Stimulated activated naive CD8-positive, alpha-beta T cell treated with anti-CD3 and anti-CD28 coated beads, Interleukin-15, Interleukin-2, amounts not matched to agents 100 U/mL and 50 U/mL, for 24 hours (primary cell): ENCODE measurements at regions not wholly inside any gene's neighbourhood (a gene's known extent, or its start where the extent isn't known, plus 50 kb on each side); places are given as distances from the start of the nearest gene placed in this dataset.
"Not testable (repeated sequence)": the region's sequence is repeated elsewhere in the genome, so short reads cannot be mapped to it uniquely, and the experiment has no call there.

Experiments used
- ATAC-seq: fragments of 150-1000 bp; cut with Tn5 transposase; one replicate; pipeline ENCODE4 v1.10.0; 2021
- DNase-seq: peaks from one replicate; pipeline ENCODE4 v3.0.0; 2021

DNA sequence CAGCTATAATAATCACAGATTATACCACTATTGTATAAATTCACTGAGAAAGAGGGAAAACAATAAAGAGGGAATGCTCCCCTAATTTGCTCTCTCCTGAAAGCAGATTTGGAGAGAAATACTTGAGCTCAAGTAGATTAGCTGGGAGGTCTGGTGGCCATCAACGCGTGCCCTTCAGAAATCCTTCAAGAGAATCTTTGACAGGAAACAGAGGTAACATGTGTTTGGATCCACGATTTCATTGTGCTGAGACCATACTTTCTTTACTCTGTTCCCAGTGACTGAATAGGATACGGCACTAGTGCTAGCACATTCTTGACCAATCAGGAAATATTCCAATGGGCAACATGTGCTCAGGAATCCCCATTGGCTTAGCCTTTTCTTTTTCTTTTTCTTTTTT, 1395.3 kb downstream of the RAPGEF2 start:
- ATAC-seq (no peak), DNase-seq (no peak)

DNA sequence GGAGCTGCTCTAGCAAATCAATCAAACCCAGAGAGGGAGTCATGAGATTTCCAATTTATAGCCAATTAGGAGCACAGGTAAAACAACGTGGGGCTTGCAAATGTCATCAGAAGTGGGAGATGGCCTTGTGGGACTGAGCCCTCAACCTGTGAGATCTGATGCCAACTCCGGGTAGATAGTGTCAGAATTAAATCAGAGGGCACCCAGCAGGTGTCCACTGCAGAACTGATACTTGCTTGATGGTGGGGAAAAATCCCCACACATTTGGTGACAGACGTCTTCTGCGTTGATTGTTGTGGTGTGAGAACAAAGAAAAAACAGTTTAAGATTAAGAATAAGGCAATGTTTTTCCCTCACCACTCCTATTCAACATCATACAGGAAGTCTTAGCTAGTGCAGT, 1402.8 kb downstream of the RAPGEF2 start:
- ATAC-seq: no peak
- DNase-seq: no peak

DNA sequence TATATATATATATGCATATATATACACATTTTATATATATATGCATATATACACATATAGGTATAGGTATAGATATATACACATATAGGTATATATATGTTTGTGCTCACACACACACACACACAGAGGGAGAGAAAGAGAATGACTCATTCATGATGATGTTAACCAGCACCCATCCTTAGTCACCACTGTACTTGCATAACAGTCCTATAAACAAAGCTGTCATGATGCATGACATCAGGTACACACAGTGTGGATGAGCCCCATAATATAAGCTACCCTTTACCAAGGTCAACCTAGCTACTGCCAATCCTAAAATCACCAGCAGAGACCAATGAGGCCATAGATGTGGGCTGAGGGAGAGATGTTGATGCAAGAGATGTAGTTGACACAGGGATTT, 1408.0 kb downstream of the RAPGEF2 start:
- DNase-seq (no peak), ATAC-seq (no peak)

DNA sequence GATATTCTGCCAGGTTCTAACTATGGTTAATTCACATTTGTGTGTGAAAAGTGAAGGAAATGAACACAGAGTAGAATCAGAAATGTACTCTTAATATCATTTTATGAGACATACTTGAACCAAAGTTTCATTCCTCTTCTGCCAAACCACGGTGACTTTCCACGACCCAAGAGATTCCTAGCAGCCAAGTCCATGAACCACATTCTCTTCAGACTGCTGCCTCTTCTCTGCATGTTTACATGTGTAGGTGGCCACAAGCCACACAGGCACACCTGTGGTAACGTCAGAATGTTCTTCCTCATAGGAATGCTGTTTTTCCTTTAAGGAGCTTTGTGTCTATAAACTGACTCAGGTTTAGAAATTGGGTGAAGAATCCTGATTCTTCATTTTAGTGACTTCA, 1411.2 kb downstream of the RAPGEF2 start:
- ATAC-seq (no peak), DNase-seq (no peak)

DNA sequence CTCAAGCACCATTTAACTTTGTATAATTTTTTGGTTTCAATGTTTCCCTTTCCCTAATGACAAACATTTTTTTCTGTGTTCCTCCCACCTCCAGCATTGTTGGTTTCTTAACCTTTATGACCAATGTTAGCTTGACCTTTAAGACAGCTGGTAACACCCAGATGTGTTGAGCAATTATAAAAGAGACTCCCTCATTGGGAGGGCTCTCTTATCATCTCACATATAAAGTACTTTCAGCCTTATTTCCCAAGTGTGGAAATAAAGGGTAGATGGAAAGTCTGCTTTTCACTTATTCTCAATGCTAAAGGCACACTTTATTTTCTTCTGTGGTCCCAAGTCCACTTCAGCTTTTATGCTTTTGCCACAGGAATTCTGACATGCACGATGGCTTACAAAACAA, 1420.4 kb downstream of the RAPGEF2 start:
- no peak for DNase-seq

DNA sequence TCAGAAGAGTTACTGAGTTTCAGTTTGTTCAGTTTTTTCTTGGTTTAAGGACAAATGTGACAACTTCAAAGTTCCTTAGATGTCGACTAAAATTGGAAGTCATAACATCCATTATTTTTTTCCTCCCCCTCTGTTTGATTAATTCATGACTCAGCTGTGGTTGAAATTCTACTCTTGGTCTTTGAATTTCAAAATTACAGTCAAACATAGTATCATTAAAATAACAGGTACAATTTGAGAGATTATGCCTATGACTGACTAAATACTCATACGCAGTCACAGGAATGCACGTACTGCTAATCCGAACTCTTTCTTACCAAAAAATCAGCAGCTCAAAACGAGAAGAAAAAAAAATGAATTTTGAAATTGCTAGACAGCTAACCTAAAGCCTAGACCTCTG, 1434.8 kb downstream of the RAPGEF2 start:
- no peak for ATAC-seq
- no peak for DNase-seq

More for the DNA sequence above, 1420.4 kb downstream of the RAPGEF2 start:
- ATAC-seq: no peak

DNA sequence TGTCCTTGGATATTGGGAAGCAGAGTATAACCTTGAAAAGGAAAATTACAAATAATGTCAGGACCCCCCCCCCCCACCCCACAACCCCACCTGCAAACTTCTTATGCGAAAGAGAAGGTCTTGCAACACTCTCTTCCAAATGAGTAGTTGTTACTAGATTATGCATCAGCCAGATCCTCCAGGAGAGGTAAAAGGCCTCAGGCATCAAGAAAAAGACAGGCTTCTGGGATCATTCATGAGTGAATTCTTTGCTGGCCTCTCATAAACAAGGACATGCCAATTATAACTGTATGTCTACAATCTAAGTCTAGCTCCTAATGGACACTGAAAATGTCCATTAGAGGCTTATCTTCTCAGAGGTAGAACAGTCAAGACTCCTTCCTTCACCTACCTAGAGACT, 1443.3 kb downstream of the RAPGEF2 start:
- no peak for ATAC-seq
- DNase-seq: no peak

DNA sequence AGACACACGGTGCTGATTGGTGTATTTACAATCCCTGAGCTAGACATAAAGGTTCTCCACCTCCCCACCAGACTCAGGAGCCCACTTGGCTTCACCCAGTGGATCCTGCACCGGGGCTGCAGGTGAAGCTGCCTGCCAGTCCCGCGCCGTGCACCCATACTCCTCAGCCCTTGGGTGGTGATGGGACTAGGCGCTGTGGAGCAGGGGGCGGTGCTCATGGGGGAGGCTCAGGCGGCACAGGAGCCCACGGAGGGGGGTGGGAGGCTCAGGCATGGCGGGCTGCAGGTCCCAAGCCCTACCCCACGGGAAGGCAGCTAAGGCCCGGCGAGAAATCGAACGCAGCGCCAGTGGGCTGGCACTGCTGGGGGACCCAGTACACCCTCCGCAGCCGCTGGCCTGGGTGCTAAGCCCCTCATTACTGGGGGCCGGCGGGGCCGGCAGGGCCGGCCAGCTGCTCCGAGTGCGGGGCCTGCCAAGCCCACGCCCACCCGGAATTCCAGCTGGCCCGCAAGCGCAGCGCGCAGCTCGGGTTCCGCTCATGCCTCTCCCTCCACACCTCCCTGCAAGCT, 1447.2 kb downstream of the RAPGEF2 start:
- not testable (repeated sequence) for DNase-seq, ATAC-seq

DNA sequence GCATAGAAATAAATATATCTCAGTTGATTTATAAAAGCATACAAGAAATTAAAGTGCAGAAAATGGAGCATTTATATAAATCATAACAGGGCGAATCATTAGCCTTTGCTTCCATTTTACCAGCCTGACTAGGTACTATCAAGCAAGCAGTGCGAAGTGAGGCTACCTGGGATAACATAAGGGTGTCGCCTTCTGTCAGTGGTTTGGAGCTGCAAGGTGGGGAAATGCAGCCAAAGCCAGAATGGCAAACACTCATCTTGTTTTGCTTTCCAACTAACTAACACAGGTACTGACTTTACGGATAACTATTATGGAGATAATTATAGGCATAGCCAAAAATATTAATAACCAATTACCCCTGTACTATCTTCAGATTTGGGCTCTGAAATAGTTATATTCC, 1459.8 kb downstream of the RAPGEF2 start:
- no peak for ATAC-seq
- DNase-seq: no peak

DNA sequence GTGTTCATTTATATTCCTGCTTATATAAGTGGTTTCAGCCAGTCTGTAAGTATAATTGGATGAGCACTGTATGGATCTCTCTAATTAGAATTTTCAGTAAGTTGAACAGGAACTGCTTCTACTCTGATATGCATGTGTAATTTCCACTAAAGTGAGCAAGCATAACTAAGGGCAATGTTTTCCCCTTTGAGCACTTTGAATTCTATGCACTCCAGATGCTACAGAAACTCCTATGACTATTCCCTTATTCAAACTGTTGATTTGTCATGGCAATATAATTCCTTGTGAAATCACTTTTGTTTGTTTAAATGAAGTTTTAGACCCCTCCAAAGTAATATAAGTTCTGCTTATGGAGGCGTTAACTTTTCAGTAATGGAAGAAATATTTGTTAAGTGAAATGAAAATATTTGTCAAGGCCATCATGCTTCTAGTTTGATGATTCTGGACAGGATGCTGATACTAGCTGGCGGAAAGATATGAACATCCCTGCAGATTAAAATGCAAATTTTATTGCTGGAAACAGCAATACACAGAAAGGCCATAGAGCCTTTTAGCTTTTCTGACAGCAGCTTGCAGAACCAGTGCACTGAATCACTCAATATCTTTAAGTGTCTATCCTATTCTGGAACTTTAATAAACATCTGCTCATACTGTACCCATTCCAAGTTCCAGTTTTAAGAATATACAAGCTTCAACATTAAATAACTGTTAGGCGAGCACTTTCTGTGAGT, 1460.8 kb downstream of the RAPGEF2 start:
- ATAC-seq: no peak
- DNase-seq: no peak

DNA sequence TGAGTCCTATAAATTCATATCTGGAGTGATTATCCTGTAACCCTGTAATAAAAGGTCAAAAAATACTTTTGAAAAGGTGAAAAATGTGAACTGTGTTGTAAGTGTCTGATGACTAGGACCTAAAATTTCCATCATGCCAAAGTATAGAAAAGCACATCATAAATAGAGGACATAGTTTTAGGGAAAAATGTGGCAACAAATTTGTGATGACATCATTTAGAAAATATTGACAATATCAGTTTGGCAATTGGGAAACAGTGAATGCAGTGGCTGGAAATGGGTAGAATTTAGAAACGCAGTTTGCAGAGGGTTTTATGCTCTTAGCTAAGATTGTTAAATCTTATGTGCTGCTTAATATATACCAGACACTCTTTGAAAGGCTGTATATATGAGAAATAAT, 1464.8 kb downstream of the RAPGEF2 start:
- no peak for DNase-seq
- ATAC-seq: no peak

DNA sequence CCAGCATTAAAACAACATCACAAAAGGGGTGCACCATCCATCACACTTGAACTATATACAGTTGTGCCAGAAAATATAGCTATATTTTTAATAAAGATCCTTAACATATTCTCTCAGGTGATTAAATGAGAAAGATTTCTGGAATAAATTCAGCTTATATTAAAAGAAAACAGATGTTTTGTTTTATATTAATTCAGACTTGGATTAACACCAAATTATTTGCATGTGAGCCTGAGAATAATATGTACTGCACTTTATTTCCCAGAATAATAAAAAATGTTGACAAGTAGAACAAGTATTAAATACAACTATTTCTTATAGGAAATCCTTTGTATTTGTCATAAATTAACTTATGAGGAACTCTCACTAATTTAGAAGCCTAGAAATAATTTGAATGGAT, 1467.4 kb downstream of the RAPGEF2 start:
- ATAC-seq: no peak
- DNase-seq: no peak

DNA sequence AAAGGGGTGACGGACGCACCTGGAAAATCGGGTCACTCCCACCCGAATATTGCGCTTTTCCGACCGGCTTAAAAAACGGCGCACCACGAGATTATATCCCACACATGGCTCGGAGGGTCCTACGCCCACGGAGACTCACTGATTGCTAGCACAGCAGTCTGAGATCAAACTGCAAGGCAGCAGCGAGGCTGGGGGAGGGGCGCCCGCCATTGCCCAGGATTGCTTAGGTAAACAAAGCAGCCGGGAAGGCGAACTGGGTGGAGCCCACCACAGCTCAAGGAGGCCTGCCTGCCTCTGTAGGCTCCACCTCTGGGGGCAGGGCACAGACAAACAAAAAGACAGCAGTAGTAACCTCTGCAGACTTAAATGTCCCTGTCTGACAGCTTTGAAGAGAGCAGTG, 1471.4 kb downstream of the RAPGEF2 start:
- ATAC-seq, DNase-seq: not testable (repeated sequence)

DNA sequence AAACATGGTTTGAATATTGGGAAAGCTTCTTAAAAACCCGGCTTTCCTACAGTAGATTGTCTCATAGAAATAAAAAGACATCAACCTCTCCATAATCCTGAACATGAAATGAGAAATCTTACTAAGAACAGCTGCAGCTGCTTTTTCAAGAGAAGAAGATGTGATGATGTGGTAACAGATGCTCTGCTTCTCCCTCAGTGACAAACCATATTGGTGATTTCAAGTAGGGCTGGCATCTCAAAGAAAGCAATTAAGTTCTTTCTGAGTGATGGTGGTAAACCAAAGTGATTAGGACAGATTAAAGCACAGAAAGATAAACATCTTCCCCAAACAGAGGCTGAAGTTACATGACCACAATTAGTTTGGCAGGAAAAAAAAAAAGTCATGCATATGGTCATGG, 1477.7 kb downstream of the RAPGEF2 start:
- no peak for DNase-seq
- no peak for ATAC-seq

DNA sequence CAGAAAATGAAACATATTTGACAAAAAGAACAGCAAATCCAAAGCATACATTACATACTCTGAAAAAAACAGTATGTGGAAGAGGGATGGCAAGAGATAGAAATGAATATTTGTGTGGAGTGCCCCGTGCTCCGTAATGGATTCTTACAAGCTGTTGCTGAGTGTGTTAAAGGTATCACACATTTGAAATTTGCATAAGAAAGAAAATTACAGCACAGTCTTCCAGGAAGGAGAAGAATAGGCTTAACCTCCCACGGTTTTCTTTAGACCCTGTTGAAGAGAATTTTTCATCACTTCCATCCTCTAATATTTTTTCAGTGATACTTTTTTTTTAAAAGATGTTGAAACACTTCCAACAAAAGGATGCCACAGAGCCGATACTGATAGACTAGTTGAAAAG, 1489.4 kb downstream of the RAPGEF2 start:
- no peak for ATAC-seq
- no peak for DNase-seq

DNA sequence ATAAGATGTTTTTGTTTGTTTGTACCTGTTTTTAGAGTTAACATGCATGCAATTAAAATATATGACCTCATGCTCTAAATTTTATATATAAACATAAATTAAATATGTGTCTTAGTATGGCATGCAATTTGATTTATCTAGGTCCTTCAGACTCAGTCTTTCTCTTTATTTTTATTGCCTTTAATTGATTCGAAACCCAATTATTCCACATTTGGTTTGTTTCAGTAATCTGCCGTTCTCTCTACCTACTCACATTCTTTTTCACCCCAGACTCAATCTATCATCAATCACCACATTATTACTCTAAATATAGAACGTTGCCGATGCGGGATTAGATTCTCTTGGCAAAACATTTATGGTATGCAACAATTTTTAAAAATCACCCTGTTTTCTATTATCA, 1492.8 kb downstream of the RAPGEF2 start:
- no peak for DNase-seq
- no peak for ATAC-seq

DNA sequence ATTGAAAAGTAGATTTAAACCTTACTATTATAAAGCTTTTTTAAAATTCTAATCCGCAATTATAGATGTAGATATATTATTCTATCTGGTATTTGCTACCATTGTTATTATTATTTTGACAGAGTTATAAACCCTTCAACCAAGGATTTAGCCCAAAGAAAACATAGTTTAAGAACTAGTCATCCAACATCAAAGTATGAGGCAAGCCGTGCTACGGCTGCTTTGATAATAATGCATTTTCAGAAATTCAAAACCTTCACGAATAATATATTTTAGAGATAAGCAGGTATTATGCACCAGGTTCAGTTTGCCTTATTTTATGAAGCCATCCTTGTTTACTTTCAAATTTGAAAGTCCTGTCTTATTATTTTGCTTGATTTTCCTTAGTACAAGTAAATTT, 1501.7 kb downstream of the RAPGEF2 start:
- DNase-seq (no peak), ATAC-seq (no peak)

DNA sequence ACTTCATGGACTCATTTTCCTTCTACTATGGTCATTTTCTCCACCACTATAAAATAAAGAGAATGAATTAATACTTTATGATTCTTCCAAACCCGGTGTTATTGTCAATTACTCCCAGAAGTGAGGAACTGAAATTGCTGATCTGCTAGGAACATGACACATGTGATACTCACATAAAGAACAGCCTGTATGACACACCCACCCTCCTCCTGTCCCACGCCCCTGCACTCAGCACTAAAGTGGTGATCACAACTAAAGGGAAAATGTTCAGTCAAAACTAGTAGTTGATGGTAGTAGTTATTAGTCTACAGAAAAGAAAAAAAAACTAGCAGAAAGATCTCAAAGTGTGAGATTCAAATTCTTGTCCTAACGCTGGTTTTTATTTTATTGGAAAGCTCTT, 1508.3 kb downstream of the RAPGEF2 start:
- ATAC-seq: no peak
- DNase-seq: no peak

DNA sequence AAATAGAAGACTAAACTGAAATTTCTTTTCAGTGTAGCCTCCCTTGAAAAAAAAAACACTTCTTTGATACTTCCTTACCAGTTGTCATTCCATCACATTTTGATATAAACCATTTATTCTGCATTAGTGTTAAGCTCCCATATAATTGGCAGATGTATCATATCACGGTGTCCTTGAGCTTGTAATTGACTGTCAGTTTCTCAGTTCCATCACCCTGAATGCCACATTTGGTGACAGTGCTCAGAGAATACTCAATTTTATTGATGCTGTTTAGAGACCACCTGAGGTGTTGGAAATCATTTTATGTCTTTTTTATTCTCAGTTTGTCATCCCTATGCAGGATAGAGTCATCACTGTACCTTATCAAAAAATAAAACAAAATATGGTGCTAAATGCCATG, 1528.2 kb downstream of the RAPGEF2 start:
- no peak for DNase-seq
- ATAC-seq: no peak

DNA sequence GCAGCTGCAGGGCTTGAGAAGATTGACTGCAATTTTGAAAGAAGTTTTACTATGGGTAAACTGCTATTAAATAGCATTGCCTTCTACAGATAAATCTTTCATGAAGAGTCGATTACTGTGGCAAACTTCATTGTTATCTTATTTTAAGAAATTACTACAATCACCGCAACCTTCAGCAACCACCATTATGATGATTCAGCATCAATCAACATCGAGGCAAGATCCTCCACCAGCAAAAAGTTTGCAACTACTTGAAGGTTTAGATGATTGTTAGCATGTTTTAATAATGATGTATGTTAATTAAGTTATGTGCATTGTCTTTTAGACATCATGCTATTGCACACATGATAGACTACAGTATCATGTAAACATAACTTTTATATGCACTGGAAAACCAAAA, 1511.0 kb downstream of the FSTL5 start:
- ATAC-seq: no peak

DNA sequence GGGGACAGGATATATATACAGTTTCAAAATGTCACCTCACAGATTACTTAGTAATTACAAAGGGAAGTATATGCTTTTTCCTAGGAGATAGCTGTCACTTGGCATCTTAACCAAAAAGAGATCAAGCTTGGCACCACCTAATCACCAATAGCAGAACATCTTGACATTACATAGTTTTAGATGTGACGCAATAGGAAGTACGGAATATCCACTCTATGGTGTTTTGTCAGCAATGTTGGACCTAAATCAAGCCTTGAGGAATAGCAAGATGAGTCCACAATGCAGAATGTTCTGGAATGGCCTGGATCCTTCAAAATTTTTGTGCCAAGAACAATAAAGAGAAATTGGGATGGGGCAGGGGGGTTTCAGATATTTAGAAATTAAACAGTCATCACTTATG, 1488.2 kb downstream of the FSTL5 start:
- ATAC-seq: no peak

More for the DNA sequence above, 1511.0 kb downstream of the FSTL5 start:
- DNase-seq: no peak

DNA sequence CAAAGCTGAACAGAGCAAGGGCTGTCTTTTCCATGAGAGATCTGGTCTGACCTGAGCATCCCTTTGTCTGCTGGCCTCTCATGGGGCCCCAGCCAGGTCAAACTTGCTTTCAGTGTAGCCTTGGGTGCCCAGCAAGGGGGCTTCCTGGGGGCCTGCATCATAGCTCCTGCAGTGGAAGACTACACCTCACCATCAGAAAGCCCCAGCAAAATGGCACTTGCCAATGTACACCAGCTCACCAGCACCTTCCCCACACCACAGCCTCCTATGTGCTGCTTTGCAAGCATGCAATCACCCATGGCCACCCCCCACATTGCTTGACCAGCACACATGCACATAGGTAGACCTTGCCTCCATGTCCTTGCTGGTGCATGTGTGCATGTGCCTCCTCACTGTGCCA, 1478.1 kb downstream of the FSTL5 start:
- DNase-seq (no peak), ATAC-seq (no peak)

More for the DNA sequence above, 1488.2 kb downstream of the FSTL5 start:
- no peak for DNase-seq

DNA sequence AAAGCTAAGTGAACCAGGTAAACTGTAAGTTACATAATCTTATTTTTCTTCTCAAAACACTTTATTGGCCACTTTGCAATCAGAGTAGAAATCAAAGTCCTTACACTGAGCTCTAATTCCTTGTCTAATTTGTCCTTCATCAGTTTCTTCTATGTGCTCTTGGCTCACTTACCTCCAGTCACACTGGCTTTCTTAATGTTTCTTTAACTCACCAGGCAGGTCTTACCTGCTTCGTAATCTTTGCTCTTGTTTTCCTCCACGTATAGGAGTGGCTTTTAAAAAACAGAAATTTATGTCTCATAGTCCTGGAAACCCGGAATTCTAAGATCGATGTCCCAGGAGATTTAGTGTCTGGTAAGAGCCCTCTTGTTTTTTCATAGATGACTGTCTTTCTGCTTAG, 1462.1 kb downstream of the FSTL5 start:
- no peak for ATAC-seq

DNA sequence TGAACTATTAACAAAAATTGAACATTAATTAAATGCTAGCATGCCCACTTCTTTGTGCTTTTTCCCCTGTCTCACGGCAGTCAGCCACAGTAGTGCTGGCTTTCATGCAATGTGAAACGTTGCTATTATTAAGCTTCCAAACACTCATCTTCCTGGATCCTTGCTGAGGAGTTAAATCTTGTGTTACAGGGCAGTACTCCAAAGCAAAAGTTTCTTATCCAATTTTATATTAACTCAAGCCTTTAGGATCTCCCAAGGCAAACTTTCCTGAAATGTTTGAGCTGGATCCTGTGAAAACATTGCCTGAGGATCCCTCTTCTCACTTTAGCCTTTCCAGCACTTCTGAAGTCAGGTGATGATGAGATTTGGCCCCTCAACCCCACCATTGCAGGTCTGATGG, 1454.8 kb downstream of the FSTL5 start:
- ATAC-seq: no peak
- no peak for DNase-seq

More for the DNA sequence above, 1462.1 kb downstream of the FSTL5 start:
- no peak for DNase-seq
